OCI-LY3 (cell line): ENCODE measurements at regions not wholly inside any gene's neighbourhood (a gene's known extent, or its start where the extent isn't known, plus 50 kb on each side); places are given as distances from the start of the nearest gene placed in this dataset.

Source experiments
- CTCF ChIP-seq: fragments of 200-600, 300-600 bp; sonication (generic); IDR thresholded peaks from 2 replicates; pipeline ENCODE4 v1.5.1; 2014; ENCODE audit warnings: antibody characterized with exemption, low read length, low read depth
- EZH2phosphoT487 ChIP-seq: fragments of 200-600 bp; shearing (Covaris generic); IDR thresholded peaks from 2 replicates; pipeline ENCODE4 v1.6.1; 2018; ENCODE audit warnings: antibody characterized with exemption, mixed run types, low read depth

GRCh38 chr13:82925114-82925513 is 957.2 kb downstream of the SLITRK1 start:
- no peak for TF ChIP-seq CTCF
- TF ChIP-seq EZH2phosphoT487: no peak
